Uterus (tissue), 2 donors: ENCODE measurements at regions not wholly inside any gene's neighbourhood (a gene's known extent, or its start where the extent isn't known, plus 50 kb on each side); places are given as distances from the start of the nearest gene placed in this dataset.

ENCODE experiments used
- POLR2A ChIP-seq, 2 donors: fragments of 450-650 bp; IDR thresholded peaks; one replicate each; pipeline ENCODE4 v1.6.1; 2016; ENCODE audit warnings: antibody characterized with exemption in 2 of 2, mild to moderate bottlenecking in 1 of 2, moderate library complexity in 1 of 2
- TF ChIP-seq, protein P1 (sequence below), 4 experiments: fragments of 200-600 bp in 2 of 4; fragments of 450-650 bp in 2 of 4; sonication (generic) in 2 of 4; IDR thresholded peaks; one replicate each; pipeline ENCODE4 v1.5.1; 2016 to 2019; ENCODE audit warnings: antibody characterized with exemption in 4 of 4, mild to moderate bottlenecking in 2 of 4, moderate library complexity in 1 of 4

DNA sequence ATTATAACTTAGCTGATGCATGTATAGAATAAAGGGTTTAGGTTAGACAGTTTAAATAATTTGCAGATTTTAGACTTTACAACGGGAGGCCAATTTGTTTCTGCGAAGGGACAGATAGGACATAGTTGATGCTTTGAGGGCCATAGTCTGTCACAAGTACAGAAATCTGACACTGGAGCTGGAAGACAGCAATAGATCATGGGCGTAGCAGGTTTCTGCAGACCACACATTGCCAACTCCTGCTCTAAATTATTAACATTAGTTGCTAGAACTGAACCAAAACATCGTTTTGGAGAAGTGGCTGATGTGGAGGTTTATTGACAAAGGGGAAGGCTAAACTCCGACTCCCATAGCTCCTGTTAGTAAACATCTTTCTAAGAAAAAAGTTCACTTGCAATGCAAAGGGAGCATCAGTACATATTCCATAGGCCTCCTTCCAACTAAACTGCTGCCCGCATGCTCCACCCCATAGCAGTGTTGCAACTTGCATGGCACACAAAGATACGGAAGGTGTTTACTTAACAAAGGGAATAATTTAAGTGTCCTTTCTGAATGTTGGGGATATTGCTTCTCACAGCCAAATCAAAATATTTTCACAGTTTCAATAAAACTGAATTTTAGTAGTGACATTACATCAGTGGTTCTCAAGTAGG, 862.0 kb upstream of the CXADR start:
- TF ChIP-seq, protein P1, sequence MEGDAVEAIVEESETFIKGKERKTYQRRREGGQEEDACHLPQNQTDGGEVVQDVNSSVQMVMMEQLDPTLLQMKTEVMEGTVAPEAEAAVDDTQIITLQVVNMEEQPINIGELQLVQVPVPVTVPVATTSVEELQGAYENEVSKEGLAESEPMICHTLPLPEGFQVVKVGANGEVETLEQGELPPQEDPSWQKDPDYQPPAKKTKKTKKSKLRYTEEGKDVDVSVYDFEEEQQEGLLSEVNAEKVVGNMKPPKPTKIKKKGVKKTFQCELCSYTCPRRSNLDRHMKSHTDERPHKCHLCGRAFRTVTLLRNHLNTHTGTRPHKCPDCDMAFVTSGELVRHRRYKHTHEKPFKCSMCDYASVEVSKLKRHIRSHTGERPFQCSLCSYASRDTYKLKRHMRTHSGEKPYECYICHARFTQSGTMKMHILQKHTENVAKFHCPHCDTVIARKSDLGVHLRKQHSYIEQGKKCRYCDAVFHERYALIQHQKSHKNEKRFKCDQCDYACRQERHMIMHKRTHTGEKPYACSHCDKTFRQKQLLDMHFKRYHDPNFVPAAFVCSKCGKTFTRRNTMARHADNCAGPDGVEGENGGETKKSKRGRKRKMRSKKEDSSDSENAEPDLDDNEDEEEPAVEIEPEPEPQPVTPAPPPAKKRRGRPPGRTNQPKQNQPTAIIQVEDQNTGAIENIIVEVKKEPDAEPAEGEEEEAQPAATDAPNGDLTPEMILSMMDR (IDR thresholded peaks at IDR 0.05), result no peak
- no peak for TF ChIP-seq POLR2A (IDR thresholded peaks at IDR 0.05)
